Thyroid gland (tissue), 4 donors: ENCODE measurements at regions not wholly inside any gene's neighbourhood (a gene's known extent, or its start where the extent isn't known, plus 50 kb on each side); places are given as distances from the start of the nearest gene placed in this dataset.

Experiments used
- POLR2A ChIP-seq, 2 donors: fragments of 450-650 bp; IDR thresholded peaks; one replicate each; pipeline ENCODE4 v1.6.1; 2017; ENCODE audit warnings: antibody characterized with exemption in 2 of 2, mild to moderate bottlenecking in 2 of 2, moderate library complexity in 1 of 2
- TF ChIP-seq, protein P1 (sequence below), 6 experiments: fragments of 200-600 bp in 3 of 6; fragments of 450-650 bp in 3 of 6; sonication (generic) in 3 of 6; IDR thresholded peaks; one replicate each; pipeline ENCODE4 v1.5.1; 2016 to 2019; ENCODE audit warnings: antibody characterized with exemption in 6 of 6, mild to moderate bottlenecking in 2 of 6, inconsistent platforms in 1 of 6, moderate library complexity in 1 of 6

DNA sequence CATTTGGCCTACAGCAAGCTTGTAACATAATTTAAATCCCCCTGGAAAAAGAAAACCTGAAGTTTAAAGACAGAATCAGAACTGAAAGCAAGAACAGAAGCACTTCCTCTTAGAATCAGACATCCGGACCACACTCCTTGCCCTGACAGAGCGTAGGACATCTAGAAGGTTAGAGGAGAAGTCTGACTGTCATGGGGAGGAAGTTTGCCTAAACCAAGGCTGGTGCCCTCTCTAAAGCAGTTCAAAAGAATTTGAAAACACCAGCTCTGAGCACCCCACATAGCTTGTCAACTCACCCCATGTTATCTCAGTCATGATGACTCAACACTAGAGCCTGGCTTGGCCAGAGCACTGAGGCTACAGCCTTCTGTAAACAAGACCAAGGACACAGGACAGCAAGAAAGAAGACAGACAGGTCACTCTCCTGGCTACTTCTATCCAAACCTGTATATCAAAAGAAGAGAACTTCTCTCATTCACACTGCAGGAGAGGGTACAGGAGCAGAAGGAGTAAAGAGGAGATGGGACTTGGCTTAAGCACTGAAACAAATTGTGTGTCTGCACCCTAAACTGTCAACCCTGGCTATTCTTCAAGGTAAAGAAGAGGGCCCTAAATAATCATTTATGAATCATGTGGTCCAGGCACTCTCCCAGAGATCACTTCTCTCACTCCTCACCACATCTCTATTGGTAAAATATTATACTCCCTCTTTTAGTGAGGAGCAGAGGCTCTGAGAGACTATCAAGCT, 198.6 kb downstream of the MEMO1 start:
- TF ChIP-seq, protein P1, sequence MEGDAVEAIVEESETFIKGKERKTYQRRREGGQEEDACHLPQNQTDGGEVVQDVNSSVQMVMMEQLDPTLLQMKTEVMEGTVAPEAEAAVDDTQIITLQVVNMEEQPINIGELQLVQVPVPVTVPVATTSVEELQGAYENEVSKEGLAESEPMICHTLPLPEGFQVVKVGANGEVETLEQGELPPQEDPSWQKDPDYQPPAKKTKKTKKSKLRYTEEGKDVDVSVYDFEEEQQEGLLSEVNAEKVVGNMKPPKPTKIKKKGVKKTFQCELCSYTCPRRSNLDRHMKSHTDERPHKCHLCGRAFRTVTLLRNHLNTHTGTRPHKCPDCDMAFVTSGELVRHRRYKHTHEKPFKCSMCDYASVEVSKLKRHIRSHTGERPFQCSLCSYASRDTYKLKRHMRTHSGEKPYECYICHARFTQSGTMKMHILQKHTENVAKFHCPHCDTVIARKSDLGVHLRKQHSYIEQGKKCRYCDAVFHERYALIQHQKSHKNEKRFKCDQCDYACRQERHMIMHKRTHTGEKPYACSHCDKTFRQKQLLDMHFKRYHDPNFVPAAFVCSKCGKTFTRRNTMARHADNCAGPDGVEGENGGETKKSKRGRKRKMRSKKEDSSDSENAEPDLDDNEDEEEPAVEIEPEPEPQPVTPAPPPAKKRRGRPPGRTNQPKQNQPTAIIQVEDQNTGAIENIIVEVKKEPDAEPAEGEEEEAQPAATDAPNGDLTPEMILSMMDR (IDR thresholded peaks at IDR 0.05), result no peak
- no peak for TF ChIP-seq POLR2A (IDR thresholded peaks at IDR 0.05)
